CD14-positive monocyte (primary cell): ENCODE measurements at regions not wholly inside any gene's neighbourhood (a gene's known extent, or its start where the extent isn't known, plus 50 kb on each side); places are given as distances from the start of the nearest gene placed in this dataset.
A peak's percentile ranks its signal among the peaks of the same experiment; 100 is the strongest.

Experiments
- DNase-seq, 3 donors: peaks; one replicate each; pipeline ENCODE4 v3.0.0-alpha.2; 2011 to 2022
- H2AFZ ChIP-seq: 2 replicates; pipeline ENCODE4 v1.6.0; 2012; ENCODE audit warnings: mild to moderate bottlenecking, low read depth, low read length, inconsistent platforms; ENCODE audit not compliant: insufficient read depth, poor library complexity, severe bottlenecking
- H3K27ac ChIP-seq, 2 donors: 1 replicate in 1 of 2; 2 replicates in 1 of 2; pipeline ENCODE4 v1.5.1; 2012 to 2013; ENCODE audit warnings: low read length in 2 of 2, control low read depth in 1 of 2, inconsistent platforms in 1 of 2, low read depth in 1 of 2, mild to moderate bottlenecking in 1 of 2
- H3K27me3 ChIP-seq, 2 donors: one replicate each; pipeline versions ENCODE4 v1.6.0 to v1.6.1; 2011 to 2013; ENCODE audit warnings: low read length in 2 of 2; ENCODE audit not compliant: control insufficient read depth in 2 of 2, insufficient read depth in 2 of 2
- H3K36me3 ChIP-seq, 2 donors: replicated peaks in 1 of 2; 1 replicate in 1 of 2; 2 replicates in 1 of 2; pipeline versions ENCODE4 v1.5.1 to v1.6.1; 2012 to 2013; ENCODE audit warnings: low read length in 2 of 2, control low read depth in 1 of 2, inconsistent platforms in 1 of 2, mild to moderate bottlenecking in 1 of 2; ENCODE audit not compliant: insufficient read depth in 2 of 2, control insufficient read depth in 1 of 2
- H3K4me1 ChIP-seq, 2 donors: 1 replicate in 1 of 2; 2 replicates in 1 of 2; pipeline versions ENCODE4 v1.5.1 to v1.6.1; 2012 to 2013; ENCODE audit warnings: low read length in 2 of 2, control low read depth in 1 of 2, inconsistent platforms in 1 of 2, mild to moderate bottlenecking in 1 of 2, moderate library complexity in 1 of 2; ENCODE audit not compliant: insufficient read depth in 2 of 2, control insufficient read depth in 1 of 2
- H3K4me2 ChIP-seq: replicated peaks from 2 replicates; pipeline ENCODE3; 2012; ENCODE audit warnings: low read length, moderate library complexity, mild to moderate bottlenecking; ENCODE audit not compliant: poor library complexity, severe bottlenecking; ENCODE audit errors: extremely low read depth
- H3K4me3 ChIP-seq, 3 experiments: fragments of 200-600 bp in 1 of 3; sonication (generic) in 1 of 3; replicated peaks in 1 of 3; 1 replicate in 2 of 3; 2 replicates in 1 of 3; pipeline ENCODE4 v1.5.1; 2011 to 2013; ENCODE audit warnings: low read length in 3 of 3, mild to moderate bottlenecking in 3 of 3, control low read depth in 2 of 3, low read depth in 2 of 3, inconsistent platforms in 1 of 3, moderate library complexity in 1 of 3
- H3K79me2 ChIP-seq: 2 replicates; pipeline ENCODE4 v1.6.0; 2012; ENCODE audit warnings: mild to moderate bottlenecking, control low read depth, inconsistent platforms, low read length, moderate library complexity; ENCODE audit not compliant: insufficient read depth
- H3K9ac ChIP-seq: 2 replicates; pipeline ENCODE4 v1.6.0; 2017; ENCODE audit warnings: low read length, mild to moderate bottlenecking; ENCODE audit not compliant: insufficient read depth, poor library complexity, severe bottlenecking
- H3K9me3 ChIP-seq, 2 donors: replicated peaks in 1 of 2; 1 replicate in 1 of 2; 2 replicates in 1 of 2; pipeline versions ENCODE4 v1.5.1 to v1.6.1; 2012 to 2013; ENCODE audit warnings: low read length in 2 of 2, control low read depth in 1 of 2; ENCODE audit not compliant: control insufficient read depth in 1 of 2, insufficient read depth in 1 of 2
- H4K20me1 ChIP-seq: 2 replicates; pipeline ENCODE4 v1.6.0; 2012; ENCODE audit warnings: mild to moderate bottlenecking, low read length, control low read depth, moderate library complexity; ENCODE audit not compliant: insufficient read depth
- H3K27ac Mint-ChIP-seq, 7 donors: one replicate each; pipeline ENCODE4 v1.8.0; 2020; ENCODE audit warnings: mild to moderate bottlenecking in 7 of 7, mixed read lengths in 7 of 7, moderate library complexity in 6 of 7, inconsistent platforms in 2 of 7
- H3K27me3 Mint-ChIP-seq, 3 donors: one replicate each; pipeline ENCODE4 v1.8.0; 2021 to 2022; ENCODE audit warnings: low read depth in 3 of 3, mild to moderate bottlenecking in 3 of 3, mixed read lengths in 3 of 3, moderate library complexity in 3 of 3, inconsistent platforms in 1 of 3
- H3K36me3 Mint-ChIP-seq, 2 donors: one replicate each; pipeline ENCODE4 v1.8.0; 2020; ENCODE audit warnings: mixed read lengths in 2 of 2, inconsistent platforms in 1 of 2, mild to moderate bottlenecking in 1 of 2
- H3K4me1 Mint-ChIP-seq: one replicate; pipeline ENCODE4 v1.8.0; 2020; ENCODE audit warnings: mild to moderate bottlenecking, mixed read lengths
- H3K4me3 Mint-ChIP-seq, 2 donors: one replicate each; pipeline ENCODE4 v1.8.0; 2020; ENCODE audit warnings: mild to moderate bottlenecking in 2 of 2, mixed read lengths in 2 of 2, moderate library complexity in 1 of 2
- H3K9me3 Mint-ChIP-seq, 7 donors: one replicate each; pipeline ENCODE4 v1.8.0; 2020 to 2022; ENCODE audit warnings: mixed read lengths in 7 of 7, mild to moderate bottlenecking in 6 of 7, moderate library complexity in 6 of 7, inconsistent platforms in 2 of 7
- WGBS: methylation state at CpG from one replicate; pipeline ENCODE4 v1.1.5; 2013; ENCODE audit warnings: missing lambda C conversion rate; ENCODE audit not compliant: insufficient coverage; 5-methylcytosine and 5-hydroxymethylcytosine counted together
- intact Hi-C, 2 donors: fragments of 100-400 bp; cut with micrococcal nuclease; formaldehyde crosslinking; loops; one replicate each; pipeline versions ENCODE4 v1.15.0 to v1.15.1; 2023
- TF ChIP-seq, protein P1 (sequence below): fragments of 200-600 bp; IDR thresholded peaks from one replicate; pipeline ENCODE4 v1.8.0; 2022; ENCODE audit warnings: antibody characterized with exemption, mild to moderate bottlenecking

DNA sequence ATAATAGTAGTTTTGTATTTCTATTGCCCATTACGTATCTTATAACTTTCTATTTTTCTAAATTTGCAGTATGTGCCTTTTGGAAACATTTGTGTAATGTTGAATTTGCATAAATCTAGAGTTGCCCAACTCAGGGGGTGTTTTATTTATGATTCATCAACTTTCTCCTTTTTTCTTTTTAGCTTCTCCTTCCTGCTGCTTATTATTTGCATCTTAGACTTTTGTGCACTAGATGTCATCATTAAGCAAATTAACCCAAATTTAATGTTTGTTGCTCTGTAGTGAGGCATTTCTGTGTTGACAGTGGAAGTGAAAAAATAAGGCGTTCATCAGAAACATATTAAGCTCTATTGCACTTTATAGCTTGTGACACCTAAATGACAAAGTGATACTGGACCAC, 56.2 kb upstream of the ZBED5 start:
- peaks cover 13 to 16% of the 10 kb centered on the region in 2 donors for H3K9me3 ChIP-seq
- H3K4me1 ChIP-seq, result peaks cover 17 to 32% of the 10 kb centered on the region in 2 donors
- peak overlapping the region; percentile 22 to 76 for H3K27ac ChIP-seq
- Mint-ChIP-seq H3K4me3 (peak overlapping the region in 1 of 2 donors; percentile 58), H3K27ac (peak overlapping the region; percentile 85 to 95 (median 92)), H3K4me1 (peaks cover 41% of the 10 kb centered on the region), H3K9me3 (peaks cover 15 to 26% (median 21%) of the 10 kb centered on the region in 7 donors), H3K27me3 (peaks cover 0 to 4% (median 3%) of the 10 kb centered on the region in 3 donors), H3K36me3 (peaks cover 13% of the 10 kb centered on the region in 2 donors)
- intact Hi-C loops, result loop anchor here in 1 of 2 donors (2.0 to 5.0 kb wide), 3 partner anchors 15 to 57 kb away; partner anchors contain the start of gene ZBED5
- H4K20me1 ChIP-seq, result no peaks in the 10 kb centered on the region
- no CpG with 5 or more reads among the region's 2 CpGs for WGBS
- H2AFZ ChIP-seq, result peak overlapping the region; percentile 24
- TF ChIP-seq, protein P1, sequence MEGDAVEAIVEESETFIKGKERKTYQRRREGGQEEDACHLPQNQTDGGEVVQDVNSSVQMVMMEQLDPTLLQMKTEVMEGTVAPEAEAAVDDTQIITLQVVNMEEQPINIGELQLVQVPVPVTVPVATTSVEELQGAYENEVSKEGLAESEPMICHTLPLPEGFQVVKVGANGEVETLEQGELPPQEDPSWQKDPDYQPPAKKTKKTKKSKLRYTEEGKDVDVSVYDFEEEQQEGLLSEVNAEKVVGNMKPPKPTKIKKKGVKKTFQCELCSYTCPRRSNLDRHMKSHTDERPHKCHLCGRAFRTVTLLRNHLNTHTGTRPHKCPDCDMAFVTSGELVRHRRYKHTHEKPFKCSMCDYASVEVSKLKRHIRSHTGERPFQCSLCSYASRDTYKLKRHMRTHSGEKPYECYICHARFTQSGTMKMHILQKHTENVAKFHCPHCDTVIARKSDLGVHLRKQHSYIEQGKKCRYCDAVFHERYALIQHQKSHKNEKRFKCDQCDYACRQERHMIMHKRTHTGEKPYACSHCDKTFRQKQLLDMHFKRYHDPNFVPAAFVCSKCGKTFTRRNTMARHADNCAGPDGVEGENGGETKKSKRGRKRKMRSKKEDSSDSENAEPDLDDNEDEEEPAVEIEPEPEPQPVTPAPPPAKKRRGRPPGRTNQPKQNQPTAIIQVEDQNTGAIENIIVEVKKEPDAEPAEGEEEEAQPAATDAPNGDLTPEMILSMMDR, result no peak
- no peaks in the 10 kb centered on the region for H3K27me3 ChIP-seq
- peak overlapping the region; percentile 32 for H3K4me2 ChIP-seq
- no peak overlapping the region for H3K9ac ChIP-seq
- DNase-seq, result peak; percentile 71 to 83 (median 78)
- no peaks in the 10 kb centered on the region for H3K36me3 ChIP-seq
- H3K79me2 ChIP-seq, result no peaks in the 10 kb centered on the region
- H3K4me3 ChIP-seq, result peak overlapping the region in 1 of 3 experiments; percentile 14

DNA sequence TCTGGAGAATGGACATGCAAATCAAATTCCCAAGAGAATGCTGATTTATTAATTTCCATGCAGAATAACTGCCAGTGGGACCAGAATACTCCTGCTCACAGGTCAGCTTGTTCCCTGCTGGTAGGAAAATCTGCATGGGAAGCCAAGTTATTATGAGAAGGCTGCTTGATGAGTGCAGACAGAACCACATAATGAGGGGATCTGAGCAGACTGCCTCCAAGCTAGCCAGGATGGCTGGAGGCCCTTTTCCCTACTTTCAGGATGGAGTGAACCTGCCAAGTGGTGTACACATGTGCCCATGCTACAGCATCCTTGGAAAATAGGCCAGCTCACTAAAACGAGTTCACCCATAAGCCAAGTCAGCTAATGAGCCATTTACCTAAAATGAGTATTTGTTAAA, 55.2 kb upstream of the ZBED5 start:
- H3K27me3 Mint-ChIP-seq, result peaks cover 0 to 3% (median 3%) of the 10 kb centered on the region in 3 donors
- H3K36me3 Mint-ChIP-seq, result peaks cover 4 to 7% of the 10 kb centered on the region in 2 donors
- Histone ChIP-seq H4K20me1 (no peaks in the 10 kb centered on the region), H3K9me3 (peaks cover 5 to 13% of the 10 kb centered on the region in 2 donors), H3K4me2 (no peak overlapping the region), H3K36me3 (no peaks in the 10 kb centered on the region), H3K9ac (no peak overlapping the region), H3K4me3 (no peak overlapping the region), H3K27ac (peak overlapping the region in 1 of 2 donors; percentile 76), H3K4me1 (peaks cover 17 to 29% of the 10 kb centered on the region in 2 donors), H2AFZ (no peak overlapping the region), H3K79me2 (no peaks in the 10 kb centered on the region), H3K27me3 (no peaks in the 10 kb centered on the region)
- no peak for DNase-seq
- intact Hi-C loops, result loop anchor here in 1 of 2 donors (5.0 kb wide), 1 partner anchor 56 kb away; the partner anchor contains the start of gene ZBED5
- peak overlapping the region in 1 of 7 donors; percentile 85 for H3K27ac Mint-ChIP-seq
- no CpG with 5 or more reads among the region's 1 CpG for WGBS
- TF ChIP-seq, protein P1, result no peak
- H3K4me3 Mint-ChIP-seq, result no peak overlapping the region
- peaks cover 8 to 17% (median 12%) of the 10 kb centered on the region in 7 donors for H3K9me3 Mint-ChIP-seq
- peaks cover 33% of the 10 kb centered on the region for H3K4me1 Mint-ChIP-seq
